K562 (cell line): ENCODE measurements at regions not wholly inside any gene's neighbourhood (a gene's known extent, or its start where the extent isn't known, plus 50 kb on each side); places are given as distances from the start of the nearest gene placed in this dataset.

Experiments used
- ATAC-seq: fragments of 200-7000 bp; cut with Tn5 transposase; 3 replicates; pipeline ENCODE4 v1.9.1; 2020; ENCODE audit warnings: moderate library complexity
- BruUV-seq: library from RNA; stranded (reverse); fragments of 400-500 nt; replicated peaks from 2 replicates; lab custom pipeline; 2021; lab: Mats Ljungman, UMichigan
- CTCF ChIA-PET: fragments of 300-600 bp; formaldehyde crosslinking; extraction: SDS; loops from one replicate; lab custom pipeline; 2021; ENCODE audit warnings: low intra/inter-chr PET ratio; lab: Yijun Ruan, JAX
- POLR2A ChIA-PET: fragments of 300-600, 350-650 bp; sonication (Branson Sonifier 250); formaldehyde crosslinking; extraction: SDS; loops from one replicate; lab custom pipeline; 2021; ENCODE audit warnings: antibody characterized with exemption, inconsistent platforms; lab: Yijun Ruan, JAX
- DNase-seq, 4 experiments: peaks; one replicate each; pipeline versions ENCODE4 v3.0.0 to v3.0.0-alpha.2; 2011 to 2018; ENCODE audit warnings: low spot score in 3 of 4, mixed read lengths in 3 of 4; ENCODE audit errors: extremely low read depth in 1 of 4
- FAIRE-seq: peaks from 2 replicates; lab custom pipeline; 2011; peaks lifted over from hg19 to GRCh38; lab: Jason Lieb, UNC
- H2AFZ ChIP-seq: 2 replicates; pipeline ENCODE4 v1.6.0; 2011; ENCODE audit warnings: low read depth, low read length, control low read depth, inconsistent platforms
- H3K27ac ChIP-seq: fragments of 200-600 bp; 3 replicates; pipeline ENCODE4 v1.8.0; 2011; ENCODE audit warnings: low read depth, mild to moderate bottlenecking, control low read depth, inconsistent platforms, low read length, moderate library complexity, mixed read lengths; ENCODE audit errors: extremely low read depth
- H3K27me3 ChIP-seq, 2 experiments: fragments of 300-600 bp in 1 of 2; 2 replicates in 1 of 2; 3 replicates in 1 of 2; pipeline versions ENCODE4 v1.6.0 to v1.8.0; 2011; ENCODE audit warnings: inconsistent platforms in 2 of 2, low read length in 2 of 2, mild to moderate bottlenecking in 1 of 2, mixed read lengths in 1 of 2, moderate library complexity in 1 of 2; ENCODE audit not compliant: control insufficient read depth in 2 of 2, insufficient read depth in 2 of 2
- H3K36me3 ChIP-seq: fragments of 300-600 bp; 3 replicates; pipeline ENCODE4 v1.8.0; 2011; ENCODE audit warnings: mild to moderate bottlenecking, low read length, inconsistent platforms; ENCODE audit not compliant: control insufficient read depth, insufficient read depth
- H3K4me1 ChIP-seq, 2 experiments: fragments of 200-600 bp in 1 of 2; replicated peaks in 1 of 2; 2 replicates in 1 of 2; 3 replicates in 1 of 2; pipeline versions ENCODE4 v1.5.1 to v1.8.0; 2011; ENCODE audit warnings: inconsistent platforms in 2 of 2, low read length in 2 of 2, mild to moderate bottlenecking in 1 of 2, mixed read lengths in 1 of 2, moderate library complexity in 1 of 2; ENCODE audit not compliant: control insufficient read depth in 2 of 2, insufficient read depth in 2 of 2
- H3K4me2 ChIP-seq: 2 replicates; pipeline ENCODE4 v1.6.1; 2011; ENCODE audit warnings: low read length, control low read depth, inconsistent platforms, mixed read lengths; ENCODE audit not compliant: insufficient read depth
- H3K4me3 ChIP-seq: fragments of 200-600 bp; sonication (generic), shearing (Covaris generic); 2 replicates; pipeline ENCODE4 v1.5.1; 2016; ENCODE audit warnings: control low read depth, inconsistent platforms
- H3K79me2 ChIP-seq: fragments of 200-600 bp; 3 replicates; pipeline ENCODE4 v1.8.0; 2011; ENCODE audit warnings: low read length, inconsistent platforms; ENCODE audit not compliant: control insufficient read depth, insufficient read depth
- H3K9ac ChIP-seq, 2 experiments: 2 replicates each; pipeline versions ENCODE4 v1.6.0 to v1.6.1; 2011; ENCODE audit warnings: low read depth in 2 of 2, low read length in 2 of 2, control low read depth in 1 of 2, inconsistent platforms in 1 of 2, mild to moderate bottlenecking in 1 of 2, mixed read lengths in 1 of 2; ENCODE audit not compliant: insufficient read depth in 1 of 2
- H3K9me1 ChIP-seq: one replicate; pipeline ENCODE4 v1.6.0; 2011; ENCODE audit warnings: inconsistent platforms, mild to moderate bottlenecking, low read length, moderate library complexity; ENCODE audit not compliant: control insufficient read depth, insufficient read depth
- H3K9me3 ChIP-seq: replicated peaks from 2 replicates; pipeline ENCODE4 v1.5.1; 2011; ENCODE audit warnings: low read depth, low read length, inconsistent platforms; ENCODE audit not compliant: control insufficient read depth, insufficient read depth
- H4K20me1 ChIP-seq: replicated peaks from 2 replicates; pipeline ENCODE4 v1.6.1; 2011; ENCODE audit warnings: low read length, inconsistent platforms, mixed read lengths; ENCODE audit not compliant: control insufficient read depth, insufficient read depth
- AFF4 ChIP-seq: sonication (generic); formaldehyde crosslinking; IDR thresholded peaks from 2 replicates; pipeline ENCODE4 v1.8.0; 2023; ENCODE audit warnings: mild to moderate bottlenecking, missing genetic modification reagents
- BRD4 ChIP-seq: fragments of 200-600 bp; sonication (generic); IDR thresholded peaks from 2 replicates; pipeline ENCODE4 v1.6.1; 2017; ENCODE audit warnings: inconsistent platforms
- DDX20 ChIP-seq: fragments of 450-650 bp; IDR thresholded peaks from 2 replicates; pipeline ENCODE4 v1.6.1; 2016; ENCODE audit warnings: missing genetic modification characterization, low read depth, mild to moderate bottlenecking, missing compliant biosample characterization, moderate library complexity
- FOSL1 ChIP-seq: fragments of 200-800 bp; sonication (Bioruptor generic); conservative IDR thresholded peaks from 2 replicates; pipeline ENCODE4 v1.6.1; 2016; ENCODE audit warnings: missing genetic modification characterization, missing compliant biosample characterization
- GABPA ChIP-seq: fragments of 200-800 bp; sonication (Bioruptor generic); conservative IDR thresholded peaks from 2 replicates; pipeline ENCODE4 v1.6.1; 2016; ENCODE audit warnings: low read depth, missing genetic modification characterization, missing compliant biosample characterization
- GATAD2A ChIP-seq: fragments of 450-650 bp; IDR thresholded peaks from 2 replicates; pipeline ENCODE4 v1.6.1; 2017
- GATAD2B ChIP-seq: fragments of 450-650 bp; IDR thresholded peaks from 2 replicates; pipeline ENCODE4 v1.6.1; 2017; ENCODE audit warnings: mild to moderate bottlenecking, borderline replicate concordance
- HDAC3 ChIP-seq: fragments of 450-650 bp; IDR thresholded peaks from 2 replicates; pipeline ENCODE4 v1.6.1; 2018; ENCODE audit warnings: borderline replicate concordance, mild to moderate bottlenecking, moderate library complexity; ENCODE audit not compliant: partially characterized antibody
- HIVEP1 ChIP-seq: fragments of 250-450 bp; sonication (Bioruptor Pico); IDR thresholded peaks from 2 replicates; pipeline ENCODE4 v1.4.0; 2020; ENCODE audit warnings: mild to moderate bottlenecking
- HMGN3 ChIP-seq: IDR thresholded peaks from 2 replicates; pipeline ENCODE4 v1.6.1; 2011; ENCODE audit warnings: borderline replicate concordance, low read depth, mild to moderate bottlenecking, mixed read lengths, low read length; ENCODE audit not compliant: insufficient read length; ENCODE audit errors: extremely low read depth
- HNRNPH1 ChIP-seq: fragments of 200-400 bp; formaldehyde crosslinking; optimal IDR thresholded peaks from 2 replicates; pipeline ENCODE3; 2017; ENCODE audit warnings: low read depth, mild to moderate bottlenecking, low read length, moderate library complexity
- MLLT1 ChIP-seq, 2 experiments: fragments of 450-650 bp; IDR thresholded peaks; 2 replicates each; pipeline ENCODE4 v1.6.1; 2016
- NFIC ChIP-seq: fragments of 450-650 bp; IDR thresholded peaks from 2 replicates; pipeline ENCODE4 v1.6.1; 2017; ENCODE audit warnings: mild to moderate bottlenecking, inconsistent platforms
- ZBTB33 ChIP-seq: sonication (generic); formaldehyde crosslinking; IDR thresholded peaks from 2 replicates; pipeline ENCODE4 v1.8.1; 2023; ENCODE audit warnings: mild to moderate bottlenecking, missing genetic modification reagents
- ZBTB9 ChIP-seq: fragments of 450-650 bp; formaldehyde crosslinking; IDR thresholded peaks from 2 replicates; pipeline ENCODE4 v1.4.0; 2020; ENCODE audit warnings: mild to moderate bottlenecking, moderate library complexity
- ZNF830 ChIP-seq: fragments of 250-450 bp; sonication (Bioruptor Pico); IDR thresholded peaks from 2 replicates; pipeline ENCODE4 v1.5.0; 2021; ENCODE audit warnings: mild to moderate bottlenecking
- WGBS: fragments of 100-300 bp; shearing (Covaris generic); methylation state at CpG from one replicate; pipeline ENCODE4 v1.1.6; 2016; ENCODE audit warnings: low coverage, mixed read lengths; ENCODE audit not compliant: insufficient coverage; ENCODE audit errors: missing lambda C conversion rate; 5-methylcytosine and 5-hydroxymethylcytosine counted together
- in situ Hi-C: fragments of 300-500 bp; cut with MboI; formaldehyde crosslinking; loops from 4 replicates; pipeline ENCODE4 v1.15.0; 2018; ENCODE audit warnings: inconsistent platforms, mixed read lengths
- intact Hi-C: fragments of 100-400 bp; cut with micrococcal nuclease; formaldehyde crosslinking; loops from 2 replicates; pipeline ENCODE4 v1.14.2; 2022

- no TSS peak for BruUV-seq
- Histone ChIP-seq H2AFZ (no peak overlapping the region), H4K20me1 (no peaks in the 10 kb centered on the region; the same call in 1 of the 2 replicates), H3K9me1 (no peaks in the 10 kb centered on the region), H3K79me2 (no peaks in the 10 kb centered on the region), H3K27ac (no peak overlapping the region), H3K9me3 (no peaks in the 10 kb centered on the region), H3K4me2 (no peak overlapping the region), H3K4me3 (no peak overlapping the region), H3K36me3 (no peaks in the 10 kb centered on the region), H3K9ac (no peak overlapping the region), H3K27me3 (peaks cover 8 to 75% of the 10 kb centered on the region in 2 experiments), H3K4me1 (no peaks in the 10 kb centered on the region)
- CTCF ChIA-PET, result no interaction called here
- POLR2A ChIA-PET, result no interaction called here
- WGBS, result 0% methylated on average over 13 of the region's 13 CpGs
- DNase-seq (no peak), ATAC-seq (no peak), FAIRE-seq (no peak)
- in situ Hi-C loops (no loop called here), intact Hi-C loops (no loop called here)
- no peak for TF ChIP-seq NFIC
- TF ChIP-seq GATAD2A, result no peak
- TF ChIP-seq ZBTB33 (CRISPR knock-in tag), result no peak
- no peak for TF ChIP-seq BRD4
- TF ChIP-seq HDAC3, result no peak
- no peak for TF ChIP-seq DDX20 (tag)
- no peak for TF ChIP-seq AFF4 (CRISPR knock-in tag)
- TF ChIP-seq ZBTB9 (CRISPR knock-in tag), result no peak
- no peak for TF ChIP-seq FOSL1
- no peak for TF ChIP-seq HNRNPH1
- TF ChIP-seq HMGN3, result no peak
- TF ChIP-seq GABPA (tag), result no peak
- TF ChIP-seq GATAD2B, result no peak
- TF ChIP-seq MLLT1 (IDR thresholded peaks at IDR 0.05), result no peak
- TF ChIP-seq ZNF830, result no peak
- no peak for TF ChIP-seq HIVEP1 (CRISPR knock-in tag)
These were observed 101.9 kb downstream of the TEX29 start for GRCh38 chr13:111422348-111422747.
